ENCODE measurements at regions not wholly inside any gene's neighbourhood (a gene's known extent, or its start where the extent isn't known, plus 50 kb on each side); places are given as distances from the start of the nearest gene placed in this dataset.
A peak's percentile ranks its signal among the peaks of the same experiment; 100 is the strongest.

GRCh38 chrX:150049647-150050046, 111.4 kb upstream of the EOLA2 start:
- no peak overlapping the region for H3K4me3 ChIP-seq (replicated peaks; ENCODE audit: low read depth, low read length)
- no peak for TF ChIP-seq CTCF (IDR thresholded peaks at IDR 0.05; ENCODE audit: low read length, missing control alignments)
- DNase-seq (ENCODE audit: low read depth): no peak

- no peak for DNase-seq (ENCODE audit: low read depth)
- no peak overlapping the region for H3K4me3 ChIP-seq (replicated peaks; ENCODE audit: low read depth, low read length)
- no peak for TF ChIP-seq CTCF (IDR thresholded peaks at IDR 0.05; ENCODE audit: low read length, missing control alignments)
These were observed 112.1 kb upstream of the EOLA2 start for GRCh38 chrX:150050387-150050786.

GRCh38 chrX:150051096-150051495, 112.8 kb upstream of the EOLA2 start:
- no peak for DNase-seq (ENCODE audit: low read depth)
- H3K4me3 ChIP-seq (replicated peaks; ENCODE audit: low read depth, low read length): no peak overlapping the region
- no peak for TF ChIP-seq CTCF (IDR thresholded peaks at IDR 0.05; ENCODE audit: low read length, missing control alignments)

- no peak for TF ChIP-seq CTCF (IDR thresholded peaks at IDR 0.05; ENCODE audit: low read length, missing control alignments)
- no peak overlapping the region for H3K4me3 ChIP-seq (replicated peaks; ENCODE audit: low read depth, low read length)
- no peak for DNase-seq (ENCODE audit: low read depth)
These were observed 113.9 kb upstream of the EOLA2 start for GRCh38 chrX:150052226-150052625.

- no peak for DNase-seq (ENCODE audit: low read depth)
- no peak for TF ChIP-seq CTCF (IDR thresholded peaks at IDR 0.05; ENCODE audit: low read length, missing control alignments)
- H3K4me3 ChIP-seq (replicated peaks; ENCODE audit: low read depth, low read length): no peak overlapping the region
These were observed 120.4 kb upstream of the EOLA2 start for GRCh38 chrX:150058728-150059127.

GRCh38 chrX:150060406-150060805, 122.1 kb upstream of the EOLA2 start:
- DNase-seq (ENCODE audit: low read depth): no peak
- no peak overlapping the region for H3K4me3 ChIP-seq (replicated peaks; ENCODE audit: low read depth, low read length)
- no peak for TF ChIP-seq CTCF (IDR thresholded peaks at IDR 0.05; ENCODE audit: low read length, missing control alignments)

GRCh38 chrX:150062292-150063137, 124.2 kb upstream of the EOLA2 start:
- TF ChIP-seq CTCF (IDR thresholded peaks at IDR 0.05; ENCODE audit: low read length, missing control alignments): peak; percentile 17
- peak; percentile 54 for DNase-seq (ENCODE audit: low read depth)

More at GRCh38 chrX:150062292-150063137, 124.2 kb upstream of the EOLA2 start:
- H3K4me3 ChIP-seq (replicated peaks; ENCODE audit: low read depth, low read length): no peak overlapping the region
